GM18873 (cell line): ENCODE measurements at regions not wholly inside any gene's neighbourhood (a gene's known extent, or its start where the extent isn't known, plus 50 kb on each side); places are given as distances from the start of the nearest gene placed in this dataset.

ENCODE experiments used
- ATAC-seq: cut with Tn5 transposase; IDR thresholded peaks from one replicate; pipeline ENCODE4 v1.9.1; 2021; ENCODE audit warnings: mild to moderate bottlenecking, moderate library complexity, moderate number of reproducible peaks; ENCODE audit not compliant: unreplicated experiment, low FRiP score

DNA sequence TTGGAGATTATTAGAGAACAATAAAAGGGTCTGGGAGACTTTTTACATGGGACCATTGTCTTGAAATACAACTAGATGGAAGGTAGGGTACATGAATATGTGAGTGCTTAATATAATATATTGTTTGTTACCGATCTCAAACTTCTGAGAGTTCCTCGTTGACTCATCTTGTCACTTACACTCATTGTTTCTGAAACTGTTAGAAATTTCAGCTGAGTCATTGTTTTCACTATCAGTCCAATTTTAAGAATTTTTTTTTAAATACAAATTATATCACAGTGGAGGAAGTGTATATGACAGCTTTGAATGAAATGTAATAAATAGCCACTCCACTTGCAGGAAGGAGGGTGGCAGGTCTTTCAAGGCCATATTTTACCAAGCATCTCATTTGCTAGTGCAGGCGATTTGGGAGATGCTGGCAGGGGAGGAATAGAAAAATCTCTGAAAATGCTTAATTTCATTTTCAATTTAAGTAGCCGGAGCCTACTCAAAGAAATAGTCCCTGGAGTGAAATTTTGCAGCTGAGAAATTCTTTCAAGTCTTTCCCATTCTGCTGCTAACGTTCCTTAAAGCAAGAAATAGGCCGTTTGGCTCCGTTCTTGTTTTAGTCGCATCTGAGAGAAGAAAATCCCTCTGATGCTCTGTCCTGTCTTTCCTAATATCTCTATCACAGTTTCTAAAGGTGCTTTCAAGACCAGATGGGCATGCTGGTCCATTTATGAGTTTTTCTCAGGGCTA is 1404.2 kb upstream of the CELF2 start:
- ATAC-seq, result peak; percentile 79

DNA sequence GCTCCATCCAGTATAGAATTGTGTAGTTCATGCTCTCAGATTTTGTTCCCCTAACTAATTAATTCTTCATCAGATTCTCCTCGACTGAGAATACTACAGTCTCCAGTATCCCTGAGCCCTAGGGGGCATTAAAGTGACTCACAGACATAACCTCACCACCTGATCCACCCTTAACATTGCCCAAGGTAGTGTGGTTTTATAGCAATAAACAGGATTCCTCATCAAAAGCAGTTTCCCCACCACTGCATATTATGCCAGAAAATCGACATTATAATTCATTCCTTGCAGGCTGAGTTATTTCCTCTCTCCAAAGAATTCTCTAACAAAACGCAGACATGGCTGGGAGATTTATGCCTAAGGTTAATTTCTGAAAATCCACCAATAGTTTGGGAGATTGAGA is 1402.5 kb upstream of the CELF2 start:
- no peak for ATAC-seq

DNA sequence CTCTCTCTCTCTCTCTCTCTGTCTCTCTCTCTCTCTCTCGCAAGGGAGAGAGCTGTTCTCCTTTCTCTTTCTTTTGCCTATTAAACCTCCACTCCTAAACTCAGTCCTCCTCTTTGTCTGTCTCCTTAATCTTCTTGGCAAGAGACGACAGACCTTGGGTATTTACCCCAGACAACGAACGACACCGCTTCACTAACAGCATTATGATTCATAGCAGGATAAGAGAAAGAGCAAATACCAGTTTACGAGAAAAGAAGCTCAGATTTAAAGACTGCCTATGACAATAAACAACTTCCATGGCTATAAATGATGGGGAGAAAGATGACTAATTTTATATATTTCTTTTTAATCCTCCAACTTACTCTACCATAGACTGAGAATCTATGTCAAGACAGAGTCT is 1396.5 kb upstream of the CELF2 start:
- no peak for ATAC-seq

DNA sequence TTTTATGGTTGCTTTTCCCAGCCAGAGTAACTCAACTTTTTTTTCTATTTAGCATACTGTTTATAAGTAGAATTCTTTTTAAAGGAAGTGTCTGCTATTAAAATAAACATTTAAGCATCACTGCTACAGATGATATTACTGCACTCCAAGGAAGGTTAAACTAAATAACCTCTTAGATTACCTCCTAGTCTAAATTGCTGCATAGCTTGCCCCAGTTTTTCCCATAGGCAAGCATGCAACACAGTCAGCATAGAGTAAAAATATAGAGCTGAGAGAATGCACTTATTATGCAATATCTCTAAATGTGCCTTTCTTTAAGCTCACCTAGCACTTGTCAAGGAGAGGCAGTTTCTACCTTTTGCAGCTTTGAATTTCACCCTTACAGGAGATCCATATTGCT is 1392.4 kb upstream of the CELF2 start:
- ATAC-seq, result no peak

DNA sequence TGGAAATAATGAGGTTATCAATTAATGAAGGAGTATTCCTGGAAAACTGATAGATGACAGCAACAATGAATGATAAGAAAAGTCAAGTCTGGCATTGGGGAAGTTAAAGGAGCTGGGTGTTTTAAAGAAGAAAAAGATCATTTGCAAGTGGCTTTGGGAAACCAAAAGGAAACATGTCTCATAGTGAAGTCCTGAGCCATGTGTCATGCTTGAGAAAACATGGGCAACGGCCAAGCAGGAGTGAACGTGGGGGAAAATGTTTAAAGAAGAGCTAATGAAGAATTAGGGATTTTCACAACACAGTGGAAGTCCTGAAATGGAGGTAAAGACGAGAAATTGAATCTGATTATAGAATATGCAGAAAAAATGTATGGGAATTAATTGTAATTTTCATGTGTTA is 1383.2 kb upstream of the CELF2 start:
- no peak for ATAC-seq

DNA sequence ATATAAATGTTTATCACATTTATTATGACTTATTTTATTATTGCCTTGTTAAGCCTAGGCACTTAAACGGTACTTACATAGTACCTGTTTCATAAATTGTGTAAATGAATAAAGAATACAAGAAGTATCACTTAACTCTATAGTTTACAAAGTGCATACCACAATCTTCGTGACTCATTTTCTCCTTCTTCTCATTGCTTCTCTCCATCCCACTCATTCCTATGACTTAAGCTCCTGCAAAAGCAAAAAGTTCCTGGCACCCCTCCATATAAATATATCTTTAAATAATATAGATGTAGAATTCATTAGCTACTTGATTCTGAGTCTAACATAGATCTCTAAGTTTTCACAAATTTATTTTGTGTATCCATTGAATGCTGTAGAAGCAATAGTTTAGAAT is 1382.0 kb upstream of the CELF2 start:
- ATAC-seq, result no peak

DNA sequence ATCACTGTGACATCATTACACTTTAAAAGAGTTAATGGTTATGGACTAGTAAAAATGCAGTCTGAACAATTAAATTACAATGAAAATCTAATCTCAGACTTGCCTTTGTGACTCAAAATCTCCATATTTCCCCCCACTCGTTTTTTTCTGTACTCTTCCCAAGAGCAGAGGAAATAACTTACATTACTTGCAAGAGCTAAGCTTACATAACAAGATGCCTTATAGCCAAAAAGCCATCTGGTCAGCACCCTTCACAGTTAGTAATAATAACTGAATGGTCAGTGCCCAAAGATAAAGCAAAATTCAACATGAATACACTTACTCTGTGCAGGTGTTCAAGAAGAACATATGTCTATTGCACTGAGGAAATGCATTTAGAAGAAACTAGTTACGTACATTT is 1381.5 kb upstream of the CELF2 start:
- no peak for ATAC-seq

DNA sequence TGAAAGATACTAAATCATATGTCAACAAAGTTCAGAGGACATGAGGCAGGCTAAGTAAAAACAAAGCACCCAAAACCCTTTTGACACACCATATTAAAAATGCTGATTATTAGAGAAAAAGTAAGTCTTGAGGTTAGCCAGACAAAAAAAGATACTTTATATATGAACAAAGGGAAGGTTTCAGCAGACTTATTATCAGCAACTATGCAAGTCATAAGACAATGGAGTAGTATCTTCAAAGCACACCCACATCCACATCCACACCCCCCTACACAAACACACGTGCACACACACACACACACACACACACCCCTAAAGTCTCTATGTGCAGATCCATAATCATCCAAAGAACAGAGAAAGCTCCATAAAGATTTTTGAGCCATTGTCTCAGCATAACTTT is 1373.9 kb upstream of the CELF2 start:
- ATAC-seq, result no peak

DNA sequence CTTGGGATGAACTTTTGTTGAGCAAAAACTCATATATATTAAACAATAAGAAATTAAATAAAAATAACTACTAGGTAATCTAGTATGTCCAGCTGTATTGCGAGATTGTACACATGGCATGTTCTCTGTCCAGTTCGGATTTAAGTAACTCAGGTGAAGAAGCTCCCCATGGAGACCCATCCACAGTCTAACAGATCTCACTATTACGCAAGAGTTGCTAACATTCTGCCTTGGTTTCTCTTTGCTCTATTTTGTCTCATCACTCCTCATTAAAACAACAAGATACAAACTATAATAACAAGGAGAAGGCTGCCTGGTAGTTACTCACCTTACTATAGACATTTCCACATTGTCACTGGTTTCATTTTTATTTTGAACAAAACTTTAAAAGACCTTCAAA is 1372.3 kb upstream of the CELF2 start:
- no peak for ATAC-seq

DNA sequence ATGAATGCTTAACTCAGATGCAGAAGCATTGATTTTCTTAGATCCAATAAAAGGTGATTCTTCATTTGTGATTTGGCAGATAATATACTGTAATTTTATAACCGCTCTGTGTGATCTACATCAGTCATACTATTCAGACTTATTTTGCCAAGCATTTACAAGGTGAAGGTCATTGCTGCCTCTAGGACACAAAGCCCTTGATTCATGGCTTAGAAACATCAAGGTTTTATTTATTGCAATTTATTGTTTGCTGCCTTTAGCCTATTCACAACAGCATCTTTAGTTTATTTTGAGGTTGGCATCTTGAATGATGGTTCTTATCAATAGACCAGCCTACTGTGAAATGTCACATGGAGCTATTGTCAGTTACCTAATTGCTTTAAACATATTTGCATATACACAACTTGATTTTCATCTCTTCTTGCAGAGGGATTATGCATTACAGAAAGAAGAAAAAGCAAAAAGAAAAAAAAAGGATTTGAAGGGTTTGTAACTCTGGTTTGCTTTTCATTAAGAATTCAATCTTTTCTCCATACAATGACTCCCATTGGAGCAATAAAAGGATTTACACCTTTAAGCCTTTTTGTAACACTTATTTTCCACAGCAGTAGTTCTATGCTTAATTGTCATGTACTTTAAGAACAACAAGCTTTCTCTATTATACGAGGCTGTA is 1371.6 kb upstream of the CELF2 start:
- no peak for ATAC-seq

DNA sequence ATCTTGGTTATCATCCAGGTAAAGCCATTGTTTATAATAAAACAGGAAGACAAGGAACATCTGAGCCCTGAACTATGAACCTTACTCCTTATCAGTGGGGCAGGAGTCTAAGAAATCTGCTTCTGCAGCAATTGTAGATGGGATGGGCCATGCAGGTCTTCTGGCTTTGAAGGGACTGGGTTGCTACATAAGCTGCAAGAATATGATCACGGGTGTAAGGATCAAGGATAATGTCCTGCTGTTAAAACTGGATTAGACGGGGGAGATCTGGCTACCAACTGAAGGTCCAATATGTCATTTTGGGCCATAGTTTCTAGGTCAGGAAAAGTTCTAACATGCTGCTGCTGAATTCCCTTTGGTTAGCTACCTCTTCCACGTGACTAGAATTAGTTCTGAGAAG is 1363.4 kb upstream of the CELF2 start:
- no peak for ATAC-seq

DNA sequence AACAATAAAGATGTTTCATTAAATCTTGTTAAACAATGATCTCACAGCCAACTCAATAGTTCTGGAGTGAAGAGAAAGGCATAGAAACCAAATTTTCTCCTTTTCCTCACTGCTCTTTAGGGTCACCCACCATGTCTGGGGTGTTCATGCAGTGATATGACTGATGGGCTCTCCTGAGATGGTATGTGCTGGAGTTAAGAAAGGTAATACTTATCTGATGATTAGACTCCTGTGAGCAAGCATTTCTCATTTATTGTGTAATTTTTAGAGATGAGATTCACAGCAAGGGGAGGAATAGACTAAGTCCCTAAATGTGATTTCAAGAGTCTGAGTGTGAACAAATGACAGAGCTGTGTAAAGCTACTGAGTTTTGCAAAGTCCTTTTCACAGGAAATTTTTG is 1361.3 kb upstream of the CELF2 start:
- no peak for ATAC-seq

DNA sequence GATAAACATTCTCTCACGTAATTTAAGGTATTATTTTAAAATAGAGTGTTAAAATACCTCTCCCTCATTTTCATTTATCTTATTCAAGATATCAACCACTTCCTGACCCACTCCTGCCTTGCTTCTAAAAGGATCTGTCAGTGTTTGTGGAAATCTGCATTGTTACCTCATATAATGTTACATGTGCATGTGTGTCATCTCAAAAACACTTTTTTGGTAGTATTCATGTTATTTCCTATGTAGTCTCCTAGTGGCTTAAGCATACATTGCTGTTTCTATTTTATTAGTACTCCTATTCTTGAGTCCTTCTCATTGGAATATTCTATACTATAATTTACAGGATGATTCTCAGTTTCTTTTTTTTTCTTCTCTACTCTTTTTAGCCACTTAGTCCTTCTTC is 1360.7 kb upstream of the CELF2 start:
- no peak for ATAC-seq

DNA sequence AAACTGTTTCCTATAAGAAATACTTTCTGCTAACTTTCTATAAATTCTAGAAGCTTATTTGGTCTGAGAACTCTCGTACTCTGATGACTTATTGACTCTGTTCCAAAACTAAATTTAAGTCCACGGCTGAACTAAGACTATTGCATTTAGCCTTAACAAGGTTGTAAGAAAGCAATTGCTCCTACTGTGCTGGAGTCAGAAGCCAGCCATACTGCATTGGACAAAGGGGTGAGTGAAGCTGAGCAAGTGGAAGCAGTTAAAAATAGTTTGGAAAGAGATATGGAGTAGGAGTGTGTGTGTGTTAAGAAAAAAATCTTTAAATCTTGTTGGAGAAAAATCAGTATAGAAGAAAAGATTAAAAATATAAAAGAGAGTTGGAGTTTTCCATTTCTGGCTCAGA is 1360.1 kb upstream of the CELF2 start:
- no peak for ATAC-seq

DNA sequence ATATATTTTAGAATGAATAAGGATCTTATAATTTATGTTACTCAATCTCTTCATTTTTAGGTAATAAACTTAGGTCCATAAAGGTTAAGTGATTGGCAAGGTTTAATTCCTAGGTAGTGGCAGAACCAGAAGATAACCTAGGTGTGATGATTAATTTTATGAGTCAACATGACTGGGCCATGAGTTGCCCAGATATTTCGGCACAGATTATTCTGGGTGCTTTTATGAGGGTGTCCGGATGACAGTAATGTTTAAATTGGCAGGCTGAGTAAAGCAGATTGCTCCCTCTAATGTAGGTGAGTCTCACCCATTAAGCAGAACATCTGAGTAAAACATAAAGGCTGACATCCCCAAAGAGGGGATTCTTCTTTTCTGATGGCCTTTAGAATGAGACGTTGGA is 1349.3 kb upstream of the CELF2 start:
- no peak for ATAC-seq

DNA sequence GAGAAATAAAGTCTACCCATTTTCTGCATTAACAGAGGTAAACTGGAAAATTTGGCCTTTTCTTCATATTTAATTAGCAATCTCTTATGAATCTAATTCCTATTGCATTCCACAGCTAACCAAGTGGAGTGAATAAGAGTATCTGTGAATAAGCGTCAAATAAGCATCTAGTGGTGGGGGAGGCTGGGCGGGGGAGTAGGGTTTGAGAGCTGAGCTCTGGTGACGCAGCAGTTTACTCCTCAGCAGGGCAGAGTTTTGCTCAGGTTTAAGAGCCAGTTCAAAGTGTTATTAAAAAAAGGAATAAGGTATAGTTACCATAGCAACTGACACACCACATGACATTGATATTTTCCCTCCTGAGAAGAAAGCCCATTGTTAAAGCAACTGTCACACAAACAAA is 1346.8 kb upstream of the CELF2 start:
- no peak for ATAC-seq

DNA sequence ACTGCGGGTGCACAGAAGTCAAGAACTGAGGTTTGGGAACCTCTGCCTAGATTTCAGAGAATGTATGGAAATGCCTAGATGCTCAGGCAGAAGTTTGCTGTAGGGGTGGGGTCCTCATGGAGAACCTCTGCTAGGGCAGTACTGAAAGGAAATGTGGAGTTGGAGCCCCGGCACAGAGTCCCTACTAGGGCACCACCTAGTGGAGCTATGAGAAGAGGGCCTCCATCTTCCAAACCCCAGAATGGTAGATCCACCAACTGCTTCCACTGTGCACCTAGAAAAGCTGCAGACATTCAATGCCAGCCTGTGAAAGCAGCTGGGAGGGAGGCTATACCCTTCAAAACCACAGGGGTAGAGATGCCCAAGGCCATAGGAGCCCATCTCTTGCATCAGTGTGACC is 1336.0 kb upstream of the CELF2 start:
- ATAC-seq, result no peak

DNA sequence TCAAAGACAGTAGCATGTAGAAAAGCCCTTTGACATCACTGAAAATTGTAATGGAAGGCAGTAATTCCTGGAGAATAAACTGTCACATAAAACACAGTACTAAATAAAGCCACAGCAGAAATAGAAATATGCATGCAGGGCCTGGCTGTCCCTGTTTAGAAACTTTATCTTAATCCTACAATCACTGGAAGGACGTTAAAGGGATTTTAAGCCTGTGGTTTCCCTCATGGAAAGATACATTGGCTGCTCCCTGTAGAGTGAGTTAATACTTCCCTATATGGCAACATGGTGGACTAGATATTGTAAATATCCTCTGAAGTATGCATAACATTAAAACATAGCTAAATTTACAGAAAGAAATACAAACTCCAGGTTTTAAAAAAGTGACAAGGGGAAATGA is 1334.9 kb upstream of the CELF2 start:
- no peak for ATAC-seq

DNA sequence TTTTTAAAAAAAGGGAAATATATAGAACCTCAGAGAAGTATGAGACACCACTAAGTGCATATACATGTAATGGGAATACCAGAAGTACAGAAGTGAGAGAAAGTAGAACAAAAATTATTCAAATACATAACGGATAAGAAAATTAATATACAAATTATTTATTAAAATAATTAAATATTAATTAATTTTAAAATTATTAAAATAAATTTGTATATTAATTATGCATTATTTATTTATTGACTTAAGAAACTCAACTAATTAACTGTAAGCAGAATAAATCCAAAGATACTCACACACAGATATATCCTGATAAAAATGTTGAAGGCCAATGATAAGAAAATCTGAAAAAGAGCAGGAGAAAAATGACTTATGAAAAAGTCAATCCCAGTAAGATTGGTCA is 1333.5 kb upstream of the CELF2 start:
- ATAC-seq, result no peak

DNA sequence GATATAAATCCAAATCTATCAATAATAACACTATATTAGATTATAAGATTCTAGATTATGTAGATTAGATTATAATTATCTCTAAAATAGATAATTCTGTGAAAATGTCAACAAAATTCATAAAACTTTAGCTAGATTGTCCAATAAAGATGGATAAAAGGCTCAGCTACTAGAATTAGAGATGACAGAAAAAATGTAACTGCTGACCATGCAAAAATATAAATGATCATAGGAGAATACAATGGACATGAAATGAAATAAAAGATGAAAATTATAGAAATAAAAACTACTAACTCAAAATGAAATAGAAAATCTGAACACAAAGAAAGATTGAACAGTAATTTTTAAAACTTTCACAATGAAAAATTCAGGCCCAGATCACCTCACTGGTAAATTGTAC is 1332.1 kb upstream of the CELF2 start:
- no peak for ATAC-seq

DNA sequence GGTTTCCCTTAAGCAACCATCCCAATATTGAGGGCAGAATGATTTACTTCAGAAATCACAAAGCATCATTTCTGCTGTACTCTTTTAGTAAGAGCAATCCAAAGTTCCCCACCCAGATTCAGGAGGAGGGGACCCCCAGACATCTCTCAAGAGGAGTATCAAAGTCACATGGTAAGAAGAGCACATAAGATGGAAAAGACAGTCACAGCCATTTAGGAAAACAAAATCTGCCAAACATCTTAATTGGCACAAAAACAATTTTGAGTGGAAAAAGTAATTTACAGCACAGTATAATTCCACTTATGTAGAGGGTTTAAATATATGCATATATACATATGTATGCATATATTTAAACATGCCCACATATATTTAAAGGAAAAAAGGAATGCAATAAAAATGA is 1329.0 kb upstream of the CELF2 start:
- no peak for ATAC-seq

DNA sequence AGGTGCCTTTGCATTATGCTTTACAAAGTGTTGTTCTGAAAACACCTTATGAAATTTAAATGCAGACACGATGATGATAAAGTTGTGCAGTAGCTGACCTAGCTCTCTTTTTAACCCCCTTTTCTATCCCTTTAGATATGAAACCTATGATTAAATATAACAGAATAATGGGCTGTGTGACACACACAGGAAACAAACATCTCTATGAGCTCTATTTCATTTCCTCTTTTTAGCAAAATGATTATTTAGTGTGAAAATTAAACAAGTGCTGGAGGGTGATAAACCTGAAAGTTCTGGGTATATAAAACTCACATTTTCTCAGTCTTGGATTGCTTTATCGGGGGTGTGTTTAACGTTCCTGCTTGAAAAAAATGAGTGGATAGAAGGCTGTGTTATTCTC is 1310.5 kb upstream of the CELF2 start:
- ATAC-seq, result no peak
